Gastroesophageal sphincter (tissue), 4 donors: ENCODE measurements at regions not wholly inside any gene's neighbourhood (a gene's known extent, or its start where the extent isn't known, plus 50 kb on each side); places are given as distances from the start of the nearest gene placed in this dataset.
"Not testable (repeated sequence)": the region's sequence is repeated elsewhere in the genome, so short reads cannot be mapped to it uniquely, and the experiment has no call there.

Experiments
- ATAC-seq: fragments of 150-250 bp; one replicate; pipeline ENCODE4 v1.9.1; 2016; ENCODE audit warnings: mild to moderate bottlenecking, moderate library complexity
- H3K27ac ChIP-seq, 4 donors: fragments of 200-600 bp; sonication (generic) in 3 of 4; 1 replicate in 3 of 4; 2 replicates in 1 of 4; pipeline ENCODE4 v1.5.1; 2016 to 2019
- H3K27me3 ChIP-seq: fragments of 200-600 bp; sonication (generic); one replicate; pipeline ENCODE4 v1.5.1; 2019
- H3K36me3 ChIP-seq, 2 donors: fragments of 200-600 bp; sonication (generic); one replicate each; pipeline ENCODE4 v1.5.1; 2019; ENCODE audit warnings: control low read depth in 1 of 2
- H3K4me1 ChIP-seq, 3 donors: fragments of 200-600 bp; sonication (generic); 1 replicate in 2 of 3; 2 replicates in 1 of 3; pipeline ENCODE4 v1.5.1; 2016 to 2019; ENCODE audit warnings: control low read depth in 2 of 3
- H3K4me3 ChIP-seq, 2 donors: fragments of 200-600 bp; sonication (generic); one replicate each; pipeline ENCODE4 v1.5.1; 2019; ENCODE audit warnings: mild to moderate bottlenecking in 1 of 2, moderate library complexity in 1 of 2
- H3K9me3 ChIP-seq, 3 donors: fragments of 200-600 bp; sonication (generic); one replicate each; pipeline ENCODE4 v1.5.1; 2017 to 2019; ENCODE audit warnings: control low read depth in 2 of 3
- EP300 ChIP-seq: sonication (generic); formaldehyde crosslinking; IDR thresholded peaks from one replicate; pipeline ENCODE4 v1.6.1; 2017; ENCODE audit warnings: antibody characterized with exemption, mild to moderate bottlenecking
- POLR2A ChIP-seq, 2 donors: fragments of 450-650 bp; IDR thresholded peaks; one replicate each; pipeline ENCODE4 v1.6.1; 2017; ENCODE audit warnings: antibody characterized with exemption in 2 of 2, mild to moderate bottlenecking in 2 of 2, moderate library complexity in 1 of 2
- POLR2AphosphoS5 ChIP-seq: sonication (generic); formaldehyde crosslinking; IDR thresholded peaks from one replicate; pipeline ENCODE4 v1.6.1; 2017; ENCODE audit warnings: antibody characterized with exemption
- WGBS, 2 donors: methylation state at CpG; one replicate each; pipeline ENCODE4 v1.1.5; 2018; ENCODE audit warnings: low coverage in 1 of 2; 5-methylcytosine and 5-hydroxymethylcytosine counted together
- TF ChIP-seq, protein P1 (sequence below), 4 experiments: fragments of 200-600 bp in 2 of 4; fragments of 450-650 bp in 2 of 4; sonication (generic) in 1 of 4; IDR thresholded peaks; one replicate each; pipeline ENCODE4 v1.5.1; 2017 to 2019; ENCODE audit warnings: antibody characterized with exemption in 4 of 4, mild to moderate bottlenecking in 2 of 4, moderate library complexity in 2 of 4

DNA sequence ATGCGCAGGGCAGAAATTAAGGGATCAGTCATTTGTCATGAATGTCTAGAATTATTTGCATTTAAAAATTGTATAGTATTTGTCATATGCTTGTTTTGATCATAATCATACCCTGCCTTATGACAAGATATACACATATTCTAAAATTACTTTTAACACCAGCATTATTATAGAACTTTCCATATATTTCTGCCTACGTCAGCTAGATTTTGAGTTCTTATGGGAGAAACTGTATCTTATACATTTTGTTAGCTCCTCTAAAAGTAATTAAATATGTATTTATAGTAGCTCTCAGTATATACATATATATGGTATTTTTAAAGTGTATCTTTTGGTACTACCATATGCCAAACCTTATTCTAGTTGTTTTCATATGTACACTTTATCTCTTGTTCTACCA lies 441.9 kb downstream of the CPS1 start:
- no peaks in the 10 kb centered on the region for H3K27me3 ChIP-seq
- no peak for ATAC-seq
- no peak overlapping the region for H3K27ac ChIP-seq
- WGBS, 2 donors: 84 to 86% methylated on average over 2 of the region's 2 CpGs
- H3K36me3 ChIP-seq: no peaks in the 10 kb centered on the region
- no peaks in the 10 kb centered on the region for H3K4me1 ChIP-seq
- peaks cover 0 to 8% (median 0%) of the 10 kb centered on the region in 3 donors for H3K9me3 ChIP-seq
- no peak overlapping the region for H3K4me3 ChIP-seq
- no peak for TF ChIP-seq POLR2A (IDR thresholded peaks at IDR 0.05)
- TF ChIP-seq EP300: no peak
- TF ChIP-seq, protein P1, sequence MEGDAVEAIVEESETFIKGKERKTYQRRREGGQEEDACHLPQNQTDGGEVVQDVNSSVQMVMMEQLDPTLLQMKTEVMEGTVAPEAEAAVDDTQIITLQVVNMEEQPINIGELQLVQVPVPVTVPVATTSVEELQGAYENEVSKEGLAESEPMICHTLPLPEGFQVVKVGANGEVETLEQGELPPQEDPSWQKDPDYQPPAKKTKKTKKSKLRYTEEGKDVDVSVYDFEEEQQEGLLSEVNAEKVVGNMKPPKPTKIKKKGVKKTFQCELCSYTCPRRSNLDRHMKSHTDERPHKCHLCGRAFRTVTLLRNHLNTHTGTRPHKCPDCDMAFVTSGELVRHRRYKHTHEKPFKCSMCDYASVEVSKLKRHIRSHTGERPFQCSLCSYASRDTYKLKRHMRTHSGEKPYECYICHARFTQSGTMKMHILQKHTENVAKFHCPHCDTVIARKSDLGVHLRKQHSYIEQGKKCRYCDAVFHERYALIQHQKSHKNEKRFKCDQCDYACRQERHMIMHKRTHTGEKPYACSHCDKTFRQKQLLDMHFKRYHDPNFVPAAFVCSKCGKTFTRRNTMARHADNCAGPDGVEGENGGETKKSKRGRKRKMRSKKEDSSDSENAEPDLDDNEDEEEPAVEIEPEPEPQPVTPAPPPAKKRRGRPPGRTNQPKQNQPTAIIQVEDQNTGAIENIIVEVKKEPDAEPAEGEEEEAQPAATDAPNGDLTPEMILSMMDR (IDR thresholded peaks at IDR 0.05): no peak
- no peak for TF ChIP-seq POLR2AphosphoS5

- no peak for TF ChIP-seq POLR2A (IDR thresholded peaks at IDR 0.05)
- TF ChIP-seq, protein P1 (IDR thresholded peaks at IDR 0.05): no peak
- no peak for TF ChIP-seq POLR2AphosphoS5
- no peak for TF ChIP-seq EP300
- no peaks in the 10 kb centered on the region for H3K9me3 ChIP-seq
- H3K27me3 ChIP-seq: no peaks in the 10 kb centered on the region
- H3K36me3 ChIP-seq: no peaks in the 10 kb centered on the region
- no peak for ATAC-seq
- 3 to 33% methylated on average over 4 of the region's 4 CpGs for WGBS, 2 donors
- H3K4me1 ChIP-seq: no peaks in the 10 kb centered on the region
- no peak overlapping the region for H3K27ac ChIP-seq
- no peak overlapping the region for H3K4me3 ChIP-seq
These were observed 458.0 kb downstream of the CPS1 start for GRCh38 chr2:211014376-211014775.

GRCh38 chr2:211014906-211015305 lies 458.5 kb downstream of the CPS1 start:
- no peaks in the 10 kb centered on the region for H3K36me3 ChIP-seq
- H3K4me3 ChIP-seq: no peak overlapping the region
- no peak overlapping the region for H3K27ac ChIP-seq
- H3K27me3 ChIP-seq: no peaks in the 10 kb centered on the region
- no peaks in the 10 kb centered on the region for H3K9me3 ChIP-seq
- TF ChIP-seq POLR2AphosphoS5 (no peak), EP300 (no peak), POLR2A (IDR thresholded peaks at IDR 0.05) (no peak)
- TF ChIP-seq, protein P1 (IDR thresholded peaks at IDR 0.05): no peak
- no peaks in the 10 kb centered on the region for H3K4me1 ChIP-seq
- no peak for ATAC-seq
- WGBS, 2 donors: 55 to 67% methylated on average over 2 of the region's 2 CpGs

DNA sequence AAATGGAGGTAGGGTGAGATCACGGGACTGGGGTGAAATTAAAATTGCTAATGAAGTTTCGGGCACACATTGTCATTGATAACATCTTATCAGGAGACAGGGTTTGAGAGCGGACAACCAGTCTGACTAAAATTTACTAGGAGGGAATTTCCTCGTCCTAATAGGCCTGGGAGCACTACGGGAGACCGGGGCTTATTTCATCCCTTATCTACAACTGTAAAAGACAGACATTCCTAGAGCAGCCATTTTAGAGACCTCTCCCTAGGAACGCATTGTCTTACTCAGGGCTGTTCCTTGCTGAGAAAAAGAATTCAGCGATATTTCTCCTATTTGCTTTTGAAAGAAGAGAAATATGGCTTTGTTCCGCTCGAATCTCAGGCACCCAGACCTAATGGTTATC lies 468.7 kb downstream of the CPS1 start:
- ATAC-seq, H3K4me3 ChIP-seq, H3K27me3 ChIP-seq, H3K36me3 ChIP-seq, H3K27ac ChIP-seq, H3K4me1 ChIP-seq: not testable (repeated sequence)
- peaks cover 0 to 17% (median 2%) of the 10 kb centered on the region in 3 donors for H3K9me3 ChIP-seq
- WGBS, 2 donors: 89 to 95% methylated on average over 7 to 10 of the region's 10 CpGs

DNA sequence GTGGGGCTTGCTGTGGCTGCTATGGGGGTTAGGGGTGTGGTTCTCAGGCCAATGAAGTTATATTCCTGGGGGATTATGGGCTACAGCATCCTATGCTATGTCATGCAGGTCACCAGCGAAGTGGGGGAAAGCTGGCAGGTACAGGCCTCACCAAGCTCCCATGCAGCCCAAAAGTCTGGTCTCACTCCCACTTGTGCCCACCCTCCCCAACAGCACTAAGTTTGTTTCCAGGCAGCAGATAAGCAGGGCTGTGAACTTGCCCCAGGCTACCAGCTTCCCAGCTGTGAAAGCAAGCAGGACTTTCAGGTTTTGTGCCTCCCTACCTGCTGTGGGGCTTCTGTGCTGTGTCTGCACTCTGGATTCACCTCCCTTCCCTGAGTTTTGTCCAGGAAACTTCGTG lies 469.7 kb downstream of the CPS1 start:
- Histone ChIP-seq H3K9me3 (peaks cover 0 to 17% (median 2%) of the 10 kb centered on the region in 3 donors), H3K4me1 (no peaks in the 10 kb centered on the region), H3K36me3 (no peaks in the 10 kb centered on the region), H3K27ac (no peak overlapping the region), H3K4me3 (no peak overlapping the region), H3K27me3 (no peaks in the 10 kb centered on the region)
- TF ChIP-seq EP300 (no peak), POLR2AphosphoS5 (no peak)
- no peak for ATAC-seq
- WGBS, 2 donors: 38 to 40% methylated on average over 1 of the region's 2 CpGs

GRCh38 chr2:211027976-211028375 lies 471.6 kb downstream of the CPS1 start:
- no peak overlapping the region for H3K27ac ChIP-seq
- H3K4me1 ChIP-seq: no peaks in the 10 kb centered on the region
- peaks cover 0 to 17% (median 2%) of the 10 kb centered on the region in 3 donors for H3K9me3 ChIP-seq
- no peaks in the 10 kb centered on the region for H3K36me3 ChIP-seq
- no peak for ATAC-seq
- TF ChIP-seq EP300 (no peak), POLR2A (IDR thresholded peaks at IDR 0.05) (no peak)
- H3K4me3 ChIP-seq: no peak overlapping the region
- H3K27me3 ChIP-seq: no peaks in the 10 kb centered on the region

DNA sequence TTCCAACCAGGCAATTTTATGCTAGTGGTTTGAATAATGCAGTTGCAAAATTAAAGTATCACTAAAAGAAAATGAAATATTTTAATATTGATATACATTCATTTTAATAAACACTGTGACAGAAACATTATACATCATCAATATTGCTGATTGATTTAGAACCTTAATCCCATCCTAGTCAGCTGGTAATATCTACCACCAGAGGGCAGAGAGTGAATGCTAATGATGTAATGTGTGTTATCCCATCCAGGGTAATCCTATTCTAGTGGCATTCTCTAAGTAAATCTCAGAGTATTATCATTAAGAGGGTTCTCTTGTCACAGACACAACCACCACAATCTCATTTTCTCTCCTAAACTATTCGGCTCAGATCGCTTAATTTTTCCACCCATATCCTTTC lies 477.4 kb downstream of the CPS1 start:
- no peak overlapping the region for H3K4me3 ChIP-seq

More for the DNA sequence above, 477.4 kb downstream of the CPS1 start:
- ATAC-seq: no peak
- 35 to 44% methylated on average over 2 of the region's 2 CpGs for WGBS, 2 donors
- Histone ChIP-seq H3K36me3 (no peaks in the 10 kb centered on the region), H3K4me1 (no peaks in the 10 kb centered on the region), H3K9me3 (no peaks in the 10 kb centered on the region), H3K27ac (no peak overlapping the region), H3K27me3 (no peaks in the 10 kb centered on the region)
- TF ChIP-seq EP300 (no peak), POLR2A (IDR thresholded peaks at IDR 0.05) (no peak), POLR2AphosphoS5 (no peak)
- TF ChIP-seq, protein P1 (IDR thresholded peaks at IDR 0.05): no peak
